B cell (primary cell): ENCODE measurements at regions not wholly inside any gene's neighbourhood (a gene's known extent, or its start where the extent isn't known, plus 50 kb on each side); places are given as distances from the start of the nearest gene placed in this dataset.

Experiments used
- ATAC-seq: fragments of 200-7000 bp; cut with Tn5 transposase; one replicate; pipeline ENCODE4 v1.10.0; 2021; ENCODE audit warnings: low read depth, mild to moderate bottlenecking, moderate number of reproducible peaks, moderate library complexity
- CTCF ChIA-PET: fragments of 350-600 bp; sonication (Branson Sonifier 250); formaldehyde crosslinking; loops from one replicate; lab custom pipeline; 2021; ENCODE audit warnings: antibody characterized with exemption, inconsistent platforms; lab: Charles Lee
- POLR2A ChIA-PET: fragments of 350-600 bp; sonication (Branson Sonifier 250); formaldehyde crosslinking; loops from one replicate; lab custom pipeline; 2021; ENCODE audit warnings: antibody characterized with exemption; lab: Charles Lee
- DNase-seq: peaks from one replicate; pipeline ENCODE4 v3.0.0; 2013
- H2AFZ ChIP-seq: 2 replicates; pipeline ENCODE4 v1.6.1; 2012; ENCODE audit warnings: mild to moderate bottlenecking, low read depth, low read length; ENCODE audit not compliant: insufficient read depth, poor library complexity, severe bottlenecking
- H3K27ac ChIP-seq, 2 donors: 1 replicate in 1 of 2; 2 replicates in 1 of 2; pipeline ENCODE4 v1.5.1; 2012 to 2013; ENCODE audit warnings: low read length in 2 of 2, mild to moderate bottlenecking in 2 of 2, moderate library complexity in 1 of 2
- H3K27me3 ChIP-seq, 4 experiments: fragments of 200-600 bp in 1 of 4; sonication (generic) in 1 of 4; replicated peaks in 1 of 4; 1 replicate in 2 of 4; 2 replicates in 2 of 4; pipeline versions ENCODE4 v1.6.1 to v1.7.0; 2013 to 2016; ENCODE audit warnings: low read length in 3 of 4, mild to moderate bottlenecking in 2 of 4, mixed read lengths in 1 of 4, moderate library complexity in 1 of 4; ENCODE audit not compliant: insufficient read depth in 4 of 4, control insufficient read depth in 3 of 4; ENCODE audit errors: control extremely low read depth in 1 of 4
- H3K36me3 ChIP-seq, 2 experiments: replicated peaks in 1 of 2; 1 replicate in 1 of 2; 2 replicates in 1 of 2; pipeline versions ENCODE4 v1.6.1 to v1.7.1; 2013; ENCODE audit warnings: low read length in 1 of 2; ENCODE audit not compliant: insufficient read depth in 2 of 2, control insufficient read depth in 1 of 2; ENCODE audit errors: control extremely low read depth in 1 of 2, extremely low read depth in 1 of 2
- H3K4me1 ChIP-seq, 2 donors: fragments of 200-600 bp in 1 of 2; sonication (generic) in 1 of 2; 1 replicate in 1 of 2; 2 replicates in 1 of 2; pipeline versions ENCODE4 v1.5.1 to v1.6.1; 2013 to 2017; ENCODE audit warnings: low read length in 2 of 2; ENCODE audit not compliant: control insufficient read depth in 2 of 2, insufficient read depth in 2 of 2
- H3K4me2 ChIP-seq: replicated peaks from 2 replicates; pipeline ENCODE3; 2012; ENCODE audit warnings: mild to moderate bottlenecking, low read depth, low read length; ENCODE audit not compliant: poor library complexity, severe bottlenecking
- H3K4me3 ChIP-seq, 5 experiments: fragments of 200-600 bp in 1 of 5; sonication (generic) in 1 of 5; 1 replicate in 3 of 5; 2 replicates in 2 of 5; pipeline versions ENCODE4 v1.5.1 to v1.7.0; 2011 to 2016; ENCODE audit warnings: low read length in 4 of 5, mild to moderate bottlenecking in 4 of 5, low read depth in 2 of 5, control low read depth in 1 of 5, moderate library complexity in 1 of 5; ENCODE audit not compliant: insufficient read depth in 1 of 5; ENCODE audit errors: control extremely low read depth in 1 of 5, extremely low read depth in 1 of 5
- H3K79me2 ChIP-seq: fragments of 200-600 bp; sonication (generic); one replicate; pipeline ENCODE4 v1.6.0; 2016; ENCODE audit warnings: low read length; ENCODE audit not compliant: control insufficient read depth, insufficient read depth
- H3K9ac ChIP-seq: fragments of 200-600 bp; sonication (generic); 2 replicates; pipeline ENCODE4 v1.6.1; 2017; ENCODE audit warnings: mild to moderate bottlenecking, low read length, moderate library complexity
- H3K9me3 ChIP-seq, 3 donors: one replicate each; pipeline versions ENCODE4 v1.6.1 to v1.7.1; 2013; ENCODE audit warnings: low read length in 2 of 3; ENCODE audit not compliant: control insufficient read depth in 2 of 3, insufficient read depth in 1 of 3; ENCODE audit errors: control extremely low read depth in 1 of 3
- H4K20me1 ChIP-seq: 2 replicates; pipeline ENCODE4 v1.6.0; 2012; ENCODE audit warnings: mild to moderate bottlenecking, low read length; ENCODE audit not compliant: insufficient read depth, control insufficient read depth, poor library complexity, severe bottlenecking
- H3K27ac Mint-ChIP-seq: one replicate; pipeline ENCODE4 v1.8.0; 2021; ENCODE audit warnings: mixed read lengths
- H3K27me3 Mint-ChIP-seq: one replicate; pipeline ENCODE4 v1.8.0; 2021; ENCODE audit warnings: mixed read lengths
- H3K4me1 Mint-ChIP-seq: one replicate; pipeline ENCODE4 v1.8.0; 2021; ENCODE audit warnings: mixed read lengths
- H3K4me3 Mint-ChIP-seq: one replicate; pipeline ENCODE4 v1.8.0; 2021; ENCODE audit warnings: mixed read lengths
- H3K9me3 Mint-ChIP-seq: one replicate; pipeline ENCODE4 v1.8.0; 2022; ENCODE audit warnings: mixed read lengths; ENCODE audit not compliant: insufficient read depth
- EZH2 ChIP-seq: IDR thresholded peaks from 2 replicates; pipeline ENCODE4 v1.6.1; 2012; ENCODE audit warnings: borderline replicate concordance, low read depth, mild to moderate bottlenecking, moderate library complexity, low read length; ENCODE audit not compliant: insufficient read depth, poor library complexity, severe bottlenecking
- WGBS: methylation state at CpG from one replicate; pipeline ENCODE4 v1.1.5; 2013; ENCODE audit warnings: missing lambda C conversion rate; ENCODE audit not compliant: insufficient coverage; 5-methylcytosine and 5-hydroxymethylcytosine counted together
- intact Hi-C: fragments of 100-400 bp; cut with micrococcal nuclease; formaldehyde crosslinking; loops from one replicate; pipeline ENCODE4 v1.10.0; 2022
- TF ChIP-seq, protein P1 (sequence below): fragments of 200-600 bp; IDR thresholded peaks from one replicate; pipeline ENCODE4 v1.8.0; 2022; ENCODE audit warnings: antibody characterized with exemption, mild to moderate bottlenecking

DNA sequence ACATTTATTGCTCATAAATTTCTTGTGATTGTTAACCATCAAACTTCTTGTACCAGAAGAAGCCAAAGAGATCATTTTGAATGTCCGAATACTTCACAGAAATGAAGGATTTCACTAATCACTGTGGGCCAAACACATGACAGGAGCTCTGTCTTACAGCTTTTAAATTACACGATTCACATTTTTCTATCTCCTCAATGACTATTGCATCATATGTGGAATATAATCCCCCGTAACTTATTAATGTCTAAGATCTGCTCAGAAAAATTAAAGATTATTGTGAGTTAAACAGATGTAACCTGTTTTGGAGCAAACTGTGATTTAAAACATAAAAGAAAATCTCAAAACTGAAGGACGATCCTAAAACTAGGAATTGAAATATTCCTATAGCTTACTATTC lies 645.2 kb upstream of the COX7C start:
- no peaks in the 10 kb centered on the region for H3K4me1 ChIP-seq
- H4K20me1 ChIP-seq, result no peaks in the 10 kb centered on the region
- no peak overlapping the region for H3K4me3 Mint-ChIP-seq
- H3K27ac Mint-ChIP-seq, result no peak overlapping the region
- no peak overlapping the region for H2AFZ ChIP-seq
- no peaks in the 10 kb centered on the region for H3K27me3 ChIP-seq
- no peaks in the 10 kb centered on the region for H3K9me3 ChIP-seq
- ChIA-PET CTCF (no interaction called here), POLR2A (no interaction called here)
- intact Hi-C loops, result no loop called here
- no peak overlapping the region for H3K27ac ChIP-seq
- DNase-seq (no peak), ATAC-seq (no peak)
- TF ChIP-seq, protein P1, sequence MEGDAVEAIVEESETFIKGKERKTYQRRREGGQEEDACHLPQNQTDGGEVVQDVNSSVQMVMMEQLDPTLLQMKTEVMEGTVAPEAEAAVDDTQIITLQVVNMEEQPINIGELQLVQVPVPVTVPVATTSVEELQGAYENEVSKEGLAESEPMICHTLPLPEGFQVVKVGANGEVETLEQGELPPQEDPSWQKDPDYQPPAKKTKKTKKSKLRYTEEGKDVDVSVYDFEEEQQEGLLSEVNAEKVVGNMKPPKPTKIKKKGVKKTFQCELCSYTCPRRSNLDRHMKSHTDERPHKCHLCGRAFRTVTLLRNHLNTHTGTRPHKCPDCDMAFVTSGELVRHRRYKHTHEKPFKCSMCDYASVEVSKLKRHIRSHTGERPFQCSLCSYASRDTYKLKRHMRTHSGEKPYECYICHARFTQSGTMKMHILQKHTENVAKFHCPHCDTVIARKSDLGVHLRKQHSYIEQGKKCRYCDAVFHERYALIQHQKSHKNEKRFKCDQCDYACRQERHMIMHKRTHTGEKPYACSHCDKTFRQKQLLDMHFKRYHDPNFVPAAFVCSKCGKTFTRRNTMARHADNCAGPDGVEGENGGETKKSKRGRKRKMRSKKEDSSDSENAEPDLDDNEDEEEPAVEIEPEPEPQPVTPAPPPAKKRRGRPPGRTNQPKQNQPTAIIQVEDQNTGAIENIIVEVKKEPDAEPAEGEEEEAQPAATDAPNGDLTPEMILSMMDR, result no peak
- TF ChIP-seq EZH2, result no peak
- peaks cover 3% of the 10 kb centered on the region for H3K9me3 Mint-ChIP-seq
- WGBS, result no CpG with 5 or more reads among the region's 4 CpGs
- H3K36me3 ChIP-seq, result no peaks in the 10 kb centered on the region
- H3K4me2 ChIP-seq, result no peak overlapping the region
- H3K4me1 Mint-ChIP-seq, result no peaks in the 10 kb centered on the region
- no peaks in the 10 kb centered on the region for H3K27me3 Mint-ChIP-seq
- H3K79me2 ChIP-seq, result no peaks in the 10 kb centered on the region
- no peak overlapping the region for H3K9ac ChIP-seq
- H3K4me3 ChIP-seq, result no peak overlapping the region

DNA sequence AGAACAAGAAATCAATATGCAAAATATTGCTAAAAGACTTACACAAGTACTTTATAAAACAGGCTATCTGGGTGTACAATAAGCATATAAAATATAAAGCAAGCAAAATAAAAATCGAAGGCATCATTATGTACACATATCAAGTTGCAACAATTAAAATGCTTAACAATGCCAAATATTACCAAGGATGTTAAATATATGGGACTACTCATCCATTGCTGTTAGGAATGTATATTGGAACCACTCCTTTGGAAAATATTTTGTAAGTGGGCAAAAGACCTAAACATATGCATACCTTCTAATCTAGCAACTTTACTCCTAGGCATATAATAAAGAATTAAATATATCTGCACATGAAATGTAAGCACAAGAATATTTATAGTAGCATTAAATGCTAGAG lies 632.6 kb upstream of the COX7C start:
- Histone ChIP-seq H3K9me3 (no peaks in the 10 kb centered on the region), H3K79me2 (no peaks in the 10 kb centered on the region), H3K27ac (no peak overlapping the region), H3K9ac (no peak overlapping the region), H3K36me3 (no peaks in the 10 kb centered on the region), H2AFZ (no peak overlapping the region), H3K4me1 (no peaks in the 10 kb centered on the region), H4K20me1 (no peaks in the 10 kb centered on the region), H3K4me3 (no peak overlapping the region), H3K4me2 (no peak overlapping the region), H3K27me3 (no peaks in the 10 kb centered on the region)
- DNase-seq, result no peak
- no peak for ATAC-seq
- H3K27me3 Mint-ChIP-seq, result no peaks in the 10 kb centered on the region
- POLR2A ChIA-PET, result no interaction called here
- CTCF ChIA-PET, result no interaction called here
- no peak overlapping the region for H3K27ac Mint-ChIP-seq
- no peak for TF ChIP-seq EZH2
- TF ChIP-seq, protein P1, result no peak
- WGBS, result no CpG with 5 or more reads among the region's 1 CpG
- intact Hi-C loops, result no loop called here
- no peaks in the 10 kb centered on the region for H3K4me1 Mint-ChIP-seq
- H3K9me3 Mint-ChIP-seq, result peaks cover 1% of the 10 kb centered on the region
- no peak overlapping the region for H3K4me3 Mint-ChIP-seq
